ENCODE measurements at regions not wholly inside any gene's neighbourhood (a gene's known extent, or its start where the extent isn't known, plus 50 kb on each side); places are given as distances from the start of the nearest gene placed in this dataset.

DNA sequence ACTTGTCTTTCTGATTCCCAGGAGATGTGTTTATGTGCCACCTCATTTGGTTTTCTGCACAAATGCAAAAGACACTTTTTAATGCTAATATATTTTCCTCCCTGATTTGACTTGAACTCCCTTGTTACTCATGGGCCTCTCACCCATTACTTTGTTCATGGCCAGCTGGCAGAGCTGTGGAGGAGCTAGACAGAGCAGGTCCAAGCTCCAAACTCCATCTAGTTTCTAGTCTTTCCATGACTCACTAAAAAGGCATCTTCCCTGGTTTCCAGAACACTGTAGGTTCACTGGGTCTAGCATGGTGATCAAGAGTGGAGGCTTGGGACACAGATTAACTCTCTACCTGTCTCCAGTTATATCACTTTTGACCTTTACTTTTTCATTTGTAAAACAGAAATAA, 161.0 kb upstream of the SLC28A3 start:
- no peak for TF ChIP-seq POLR2A (IDR thresholded peaks at IDR 0.05)
- no peak for TF ChIP-seq POLR2AphosphoS5 (IDR thresholded peaks at IDR 0.05; ENCODE audit: insufficient read depth in 1 of 2, low read depth in 1 of 2)

Measured in vagina (tissue), 2 donors.